ENCODE measurements at regions not wholly inside any gene's neighbourhood (a gene's known extent, or its start where the extent isn't known, plus 50 kb on each side); places are given as distances from the start of the nearest gene placed in this dataset.

- no peak for DNase-seq (ENCODE audit: low spot score)
- POLR2A ChIA-PET (ENCODE audit: low non-redundant PET) = no interaction called here
- no peak overlapping the region for H3K27ac ChIP-seq
- CTCF ChIA-PET = interaction anchor here (0.5 kb wide), 1 partner anchor 544 kb away, joined by 4 read pairs; no protein-coding TSS in a partner anchor
- no peak for TF ChIP-seq CTCF (conservative IDR thresholded peaks at IDR 0.05; ENCODE audit: low read depth)
These were observed 195.1 kb downstream of the RDH14 start for GRCh38 chr2:18365342-18365741.

- DNase-seq (ENCODE audit: low spot score) = no peak
- CTCF ChIA-PET = no interaction called here
- TF ChIP-seq CTCF (conservative IDR thresholded peaks at IDR 0.05; ENCODE audit: low read depth) = no peak
- POLR2A ChIA-PET (ENCODE audit: low non-redundant PET) = no interaction called here
- no peak overlapping the region for H3K27ac ChIP-seq
These were observed 197.1 kb downstream of the RDH14 start for GRCh38 chr2:18363348-18363747.

- no peak for DNase-seq (ENCODE audit: low spot score)
These were observed 197.8 kb downstream of the RDH14 start for GRCh38 chr2:18362696-18363095.

GRCh38 chr2:18357537-18357936 lies 202.9 kb downstream of the RDH14 start:
- no peak overlapping the region for H3K27ac ChIP-seq
- ChIA-PET POLR2A (ENCODE audit: low non-redundant PET) (no interaction called here), CTCF (interaction anchor here (0.8 kb wide), 1 partner anchor 120 kb away, joined by 3 read pairs; no protein-coding TSS in a partner anchor)
- DNase-seq (ENCODE audit: low spot score) = no peak
- no peak for TF ChIP-seq CTCF (conservative IDR thresholded peaks at IDR 0.05; ENCODE audit: low read depth)

More at GRCh38 chr2:18362696-18363095, 197.8 kb downstream of the RDH14 start:
- POLR2A ChIA-PET (ENCODE audit: low non-redundant PET) = no interaction called here
- TF ChIP-seq CTCF (conservative IDR thresholded peaks at IDR 0.05; ENCODE audit: low read depth) = no peak
- CTCF ChIA-PET = no interaction called here
- no peak overlapping the region for H3K27ac ChIP-seq

GRCh38 chr2:18356676-18357075 lies 203.8 kb downstream of the RDH14 start:
- no peak for DNase-seq (ENCODE audit: low spot score)
- POLR2A ChIA-PET (ENCODE audit: low non-redundant PET) = no interaction called here
- CTCF ChIA-PET = interaction anchor here (0.8 kb wide), 1 partner anchor 121 kb away, joined by 3 read pairs; no protein-coding TSS in a partner anchor

GRCh38 chr2:18349421-18349820 lies 211.0 kb downstream of the RDH14 start:
- CTCF ChIA-PET = no interaction called here
- DNase-seq (ENCODE audit: low spot score) = no peak
- no peak overlapping the region for H3K27ac ChIP-seq
- POLR2A ChIA-PET (ENCODE audit: low non-redundant PET) = no interaction called here
- TF ChIP-seq CTCF (conservative IDR thresholded peaks at IDR 0.05; ENCODE audit: low read depth) = no peak

More at GRCh38 chr2:18356676-18357075, 203.8 kb downstream of the RDH14 start:
- no peak for TF ChIP-seq CTCF (conservative IDR thresholded peaks at IDR 0.05; ENCODE audit: low read depth)
- H3K27ac ChIP-seq = no peak overlapping the region

GRCh38 chr2:18346874-18347273 lies 213.6 kb downstream of the RDH14 start:
- ChIA-PET POLR2A (ENCODE audit: low non-redundant PET) (no interaction called here), CTCF (no interaction called here)
- no peak for TF ChIP-seq CTCF (conservative IDR thresholded peaks at IDR 0.05; ENCODE audit: low read depth)
- no peak overlapping the region for H3K27ac ChIP-seq
- DNase-seq (ENCODE audit: low spot score) = no peak
